ENCODE measurements at regions not wholly inside any gene's neighbourhood (a gene's known extent, or its start where the extent isn't known, plus 50 kb on each side); places are given as distances from the start of the nearest gene placed in this dataset.

GRCh38 chr5:167920589-167920988 lies 370.9 kb upstream of the WWC1 start:
- Histone ChIP-seq H3K36me3 (ENCODE audit: control insufficient read depth, insufficient read depth, low read length) (no peaks in the 10 kb centered on the region), H3K4me3 (ENCODE audit: insufficient read depth, low read depth, low read length, poor library complexity, severe bottlenecking) (no peak overlapping the region), H3K27me3 (replicated peaks; ENCODE audit: control insufficient read depth, insufficient read depth, low read length, poor library complexity, severe bottlenecking) (no peaks in the 10 kb centered on the region), H3K9me3 (ENCODE audit: control insufficient read depth, low read length) (no peaks in the 10 kb centered on the region), H3K4me1 (ENCODE audit: control insufficient read depth, insufficient read depth, low read length, poor library complexity, severe bottlenecking) (no peaks in the 10 kb centered on the region), H3K27ac (ENCODE audit: insufficient read depth, low read length, poor library complexity, severe bottlenecking) (no peak overlapping the region)
- no peak for DNase-seq

- no peaks in the 10 kb centered on the region for H3K27me3 ChIP-seq (replicated peaks; ENCODE audit: control insufficient read depth, insufficient read depth, low read length, poor library complexity, severe bottlenecking)
- no peak for DNase-seq
- no peaks in the 10 kb centered on the region for H3K4me1 ChIP-seq (ENCODE audit: control insufficient read depth, insufficient read depth, low read length, poor library complexity, severe bottlenecking)
- H3K4me3 ChIP-seq (ENCODE audit: insufficient read depth, low read depth, low read length, poor library complexity, severe bottlenecking): no peak overlapping the region
- no peak overlapping the region for H3K27ac ChIP-seq (ENCODE audit: insufficient read depth, low read length, poor library complexity, severe bottlenecking)
- no peaks in the 10 kb centered on the region for H3K9me3 ChIP-seq (ENCODE audit: control insufficient read depth, low read length)
- H3K36me3 ChIP-seq (ENCODE audit: control insufficient read depth, insufficient read depth, low read length): no peaks in the 10 kb centered on the region
Measured at GRCh38 chr5:167921796-167922195, 369.6 kb upstream of the WWC1 start.

DNA sequence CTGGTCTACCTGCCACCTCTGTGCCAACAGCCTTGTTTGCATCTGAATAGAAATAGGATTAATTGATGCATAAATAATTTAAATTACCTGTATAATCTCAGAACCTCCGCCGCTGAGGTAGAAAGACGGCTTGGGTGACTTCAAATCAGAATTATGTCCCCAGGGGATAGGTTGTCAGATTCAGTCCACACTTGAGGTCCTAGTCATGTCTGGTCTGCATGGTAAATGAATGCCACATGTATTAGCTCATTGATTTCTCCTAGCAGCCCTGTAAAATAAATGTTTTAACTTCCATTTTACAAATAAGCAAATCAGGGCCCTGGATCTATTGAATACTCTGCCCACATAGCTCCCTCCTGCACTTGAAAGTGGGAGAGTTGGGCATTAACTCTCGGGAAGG lies 368.0 kb upstream of the WWC1 start:
- no peaks in the 10 kb centered on the region for H3K36me3 ChIP-seq (ENCODE audit: control insufficient read depth, insufficient read depth, low read length)
- no peaks in the 10 kb centered on the region for H3K27me3 ChIP-seq (replicated peaks; ENCODE audit: control insufficient read depth, insufficient read depth, low read length, poor library complexity, severe bottlenecking)
- H3K4me1 ChIP-seq (ENCODE audit: control insufficient read depth, insufficient read depth, low read length, poor library complexity, severe bottlenecking): no peaks in the 10 kb centered on the region
- DNase-seq: no peak
- H3K27ac ChIP-seq (ENCODE audit: insufficient read depth, low read length, poor library complexity, severe bottlenecking): no peak overlapping the region
- no peak overlapping the region for H3K4me3 ChIP-seq (ENCODE audit: insufficient read depth, low read depth, low read length, poor library complexity, severe bottlenecking)
- no peaks in the 10 kb centered on the region for H3K9me3 ChIP-seq (ENCODE audit: control insufficient read depth, low read length)

DNA sequence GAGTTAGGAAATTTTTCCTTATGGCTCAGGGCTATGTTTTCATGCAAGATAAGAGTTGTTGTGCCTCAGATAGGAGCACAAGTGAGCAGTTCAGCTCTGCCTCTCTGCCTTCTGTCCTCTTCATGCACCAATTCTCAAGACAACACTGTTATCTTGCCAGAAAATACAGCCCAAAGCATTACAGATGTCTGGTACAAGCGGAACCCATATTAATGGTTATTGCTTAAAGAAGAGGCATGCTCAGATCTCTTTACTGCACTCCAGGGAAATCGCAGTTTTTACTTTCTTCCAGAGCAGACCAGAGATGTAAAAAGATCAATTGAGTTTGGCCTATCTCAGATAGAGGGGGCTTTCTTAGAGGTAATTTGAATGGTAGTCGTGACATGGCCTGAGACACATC lies 361.6 kb upstream of the WWC1 start:
- Histone ChIP-seq H3K27ac (ENCODE audit: insufficient read depth, low read length, poor library complexity, severe bottlenecking) (no peak overlapping the region), H3K27me3 (replicated peaks; ENCODE audit: control insufficient read depth, insufficient read depth, low read length, poor library complexity, severe bottlenecking) (no peaks in the 10 kb centered on the region), H3K4me1 (ENCODE audit: control insufficient read depth, insufficient read depth, low read length, poor library complexity, severe bottlenecking) (no peaks in the 10 kb centered on the region), H3K4me3 (ENCODE audit: insufficient read depth, low read depth, low read length, poor library complexity, severe bottlenecking) (no peak overlapping the region), H3K9me3 (ENCODE audit: control insufficient read depth, low read length) (no peaks in the 10 kb centered on the region), H3K36me3 (ENCODE audit: control insufficient read depth, insufficient read depth, low read length) (no peaks in the 10 kb centered on the region)
- DNase-seq: no peak

GRCh38 chr5:167934551-167934971 lies 356.9 kb upstream of the WWC1 start:
- Histone ChIP-seq H3K36me3 (ENCODE audit: control insufficient read depth, insufficient read depth, low read length) (no peaks in the 10 kb centered on the region), H3K27ac (ENCODE audit: insufficient read depth, low read length, poor library complexity, severe bottlenecking) (no peak overlapping the region), H3K4me3 (ENCODE audit: insufficient read depth, low read depth, low read length, poor library complexity, severe bottlenecking) (no peak overlapping the region), H3K4me1 (ENCODE audit: control insufficient read depth, insufficient read depth, low read length, poor library complexity, severe bottlenecking) (no peaks in the 10 kb centered on the region), H3K9me3 (ENCODE audit: control insufficient read depth, low read length) (no peaks in the 10 kb centered on the region), H3K27me3 (replicated peaks; ENCODE audit: control insufficient read depth, insufficient read depth, low read length, poor library complexity, severe bottlenecking) (no peaks in the 10 kb centered on the region)
- no peak for DNase-seq

DNA sequence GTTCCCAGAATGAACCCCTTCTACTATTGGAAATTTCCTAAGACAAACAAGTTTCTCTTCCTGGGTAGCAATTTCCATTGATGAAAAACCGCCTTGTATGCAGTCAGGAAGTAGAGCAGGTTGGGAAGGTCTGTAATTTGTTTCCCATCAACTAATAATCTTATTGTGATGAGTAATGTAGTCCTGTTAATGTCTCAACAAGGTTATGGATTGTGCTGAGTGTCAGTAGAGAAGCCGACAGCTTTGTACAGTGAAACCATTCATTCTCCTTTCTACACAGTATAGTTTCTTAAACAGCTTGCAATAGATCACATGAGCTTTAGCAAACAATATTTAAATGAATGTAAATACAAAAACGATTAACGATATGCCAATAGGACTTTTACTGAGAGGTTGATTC lies 355.4 kb upstream of the WWC1 start:
- H3K4me1 ChIP-seq (ENCODE audit: control insufficient read depth, insufficient read depth, low read length, poor library complexity, severe bottlenecking): no peaks in the 10 kb centered on the region
- no peak overlapping the region for H3K4me3 ChIP-seq (ENCODE audit: insufficient read depth, low read depth, low read length, poor library complexity, severe bottlenecking)
- no peak overlapping the region for H3K27ac ChIP-seq (ENCODE audit: insufficient read depth, low read length, poor library complexity, severe bottlenecking)
- H3K36me3 ChIP-seq (ENCODE audit: control insufficient read depth, insufficient read depth, low read length): no peaks in the 10 kb centered on the region
- DNase-seq: no peak
- no peaks in the 10 kb centered on the region for H3K27me3 ChIP-seq (replicated peaks; ENCODE audit: control insufficient read depth, insufficient read depth, low read length, poor library complexity, severe bottlenecking)
- H3K9me3 ChIP-seq (ENCODE audit: control insufficient read depth, low read length): no peaks in the 10 kb centered on the region

DNA sequence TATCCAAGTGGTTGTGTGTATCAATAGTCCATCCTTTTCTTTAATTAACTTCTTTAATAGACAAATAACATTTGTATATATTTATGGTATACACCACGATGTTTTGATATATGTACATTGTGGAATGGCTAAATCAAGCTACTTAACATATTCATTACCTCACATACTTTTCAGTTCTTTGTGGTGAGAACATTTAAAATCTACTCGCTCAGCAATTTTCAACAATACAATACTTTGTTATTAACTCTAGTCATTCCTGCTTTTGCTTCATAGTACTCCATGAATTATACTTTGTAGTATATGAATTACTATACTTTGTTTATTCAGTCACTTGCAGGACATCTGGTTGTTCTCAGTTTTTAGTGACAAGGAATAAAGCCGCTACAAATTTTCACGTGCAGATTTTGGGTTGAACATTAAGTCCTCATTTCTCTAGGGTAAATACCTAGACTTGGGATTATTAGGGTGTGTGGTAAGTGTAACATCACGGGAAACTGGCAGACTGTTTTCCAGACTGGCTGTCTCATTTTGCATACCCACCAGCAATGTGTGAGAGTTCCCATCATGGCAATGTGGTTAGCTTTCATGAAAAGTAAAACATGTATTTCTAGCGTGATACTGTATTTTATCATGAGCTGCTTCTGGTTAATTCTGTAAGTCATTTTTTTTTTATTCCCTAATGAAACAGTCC lies 354.4 kb upstream of the WWC1 start:
- Histone ChIP-seq H3K4me1 (ENCODE audit: control insufficient read depth, insufficient read depth, low read length, poor library complexity, severe bottlenecking) (no peaks in the 10 kb centered on the region), H3K27ac (ENCODE audit: insufficient read depth, low read length, poor library complexity, severe bottlenecking) (no peak overlapping the region)

DNA sequence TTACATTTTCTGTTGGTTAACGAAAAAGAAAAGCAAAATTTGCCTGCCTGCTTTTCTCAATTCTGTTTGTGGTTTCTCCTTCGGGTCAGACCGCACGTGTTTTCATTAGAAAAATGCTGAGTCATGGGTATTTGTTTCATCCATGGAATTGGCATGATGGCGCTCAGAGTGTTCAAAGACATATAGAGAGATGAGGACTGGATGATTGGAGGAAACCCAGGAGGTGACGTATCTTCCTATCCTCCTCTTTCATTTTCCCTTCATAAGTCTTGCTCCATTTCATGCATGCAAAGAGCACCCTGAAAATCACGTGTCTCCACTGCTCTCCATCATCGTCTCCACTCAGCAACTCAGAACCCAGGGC lies 353.8 kb upstream of the WWC1 start:
- Histone ChIP-seq H3K4me1 (ENCODE audit: control insufficient read depth, insufficient read depth, low read length, poor library complexity, severe bottlenecking) (no peaks in the 10 kb centered on the region), H3K27me3 (replicated peaks; ENCODE audit: control insufficient read depth, insufficient read depth, low read length, poor library complexity, severe bottlenecking) (no peaks in the 10 kb centered on the region), H3K9me3 (ENCODE audit: control insufficient read depth, low read length) (no peaks in the 10 kb centered on the region), H3K4me3 (ENCODE audit: insufficient read depth, low read depth, low read length, poor library complexity, severe bottlenecking) (no peak overlapping the region), H3K27ac (ENCODE audit: insufficient read depth, low read length, poor library complexity, severe bottlenecking) (no peak overlapping the region), H3K36me3 (ENCODE audit: control insufficient read depth, insufficient read depth, low read length) (no peaks in the 10 kb centered on the region)
- DNase-seq: no peak

More for the DNA sequence above, 354.4 kb upstream of the WWC1 start:
- no peak for DNase-seq
- Histone ChIP-seq H3K36me3 (ENCODE audit: control insufficient read depth, insufficient read depth, low read length) (no peaks in the 10 kb centered on the region), H3K4me3 (ENCODE audit: insufficient read depth, low read depth, low read length, poor library complexity, severe bottlenecking) (no peak overlapping the region), H3K9me3 (ENCODE audit: control insufficient read depth, low read length) (no peaks in the 10 kb centered on the region), H3K27me3 (replicated peaks; ENCODE audit: control insufficient read depth, insufficient read depth, low read length, poor library complexity, severe bottlenecking) (no peaks in the 10 kb centered on the region)

DNA sequence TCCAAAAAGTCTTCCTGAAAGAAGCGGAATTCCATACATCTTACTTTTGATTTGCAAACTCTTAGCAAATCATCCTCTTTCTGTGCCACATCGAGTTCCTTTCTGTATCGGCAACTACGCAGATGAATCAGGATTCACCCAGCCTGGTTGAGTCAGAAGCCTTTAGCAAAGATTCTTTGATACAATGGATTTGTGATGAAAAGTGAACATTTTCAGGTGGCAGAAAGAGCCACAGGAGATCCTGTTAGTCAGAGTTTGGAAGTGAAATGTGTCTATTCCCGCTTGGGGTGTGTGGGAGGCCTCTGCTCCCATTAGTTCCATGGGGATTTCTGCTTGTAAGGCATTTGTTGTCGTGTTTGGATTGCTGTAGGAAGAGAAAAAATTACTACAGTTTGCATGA lies 351.8 kb upstream of the WWC1 start:
- H3K4me1 ChIP-seq (ENCODE audit: control insufficient read depth, insufficient read depth, low read length, poor library complexity, severe bottlenecking): no peaks in the 10 kb centered on the region
- H3K9me3 ChIP-seq (ENCODE audit: control insufficient read depth, low read length): no peaks in the 10 kb centered on the region
- DNase-seq: no peak
- H3K36me3 ChIP-seq (ENCODE audit: control insufficient read depth, insufficient read depth, low read length): no peaks in the 10 kb centered on the region
- no peak overlapping the region for H3K27ac ChIP-seq (ENCODE audit: insufficient read depth, low read length, poor library complexity, severe bottlenecking)
- no peak overlapping the region for H3K4me3 ChIP-seq (ENCODE audit: insufficient read depth, low read depth, low read length, poor library complexity, severe bottlenecking)
- H3K27me3 ChIP-seq (replicated peaks; ENCODE audit: control insufficient read depth, insufficient read depth, low read length, poor library complexity, severe bottlenecking): no peaks in the 10 kb centered on the region

- no peaks in the 10 kb centered on the region for H3K36me3 ChIP-seq (ENCODE audit: control insufficient read depth, insufficient read depth, low read length)
- H3K27me3 ChIP-seq (replicated peaks; ENCODE audit: control insufficient read depth, insufficient read depth, low read length, poor library complexity, severe bottlenecking): no peaks in the 10 kb centered on the region
- no peak for DNase-seq
- no peak overlapping the region for H3K27ac ChIP-seq (ENCODE audit: insufficient read depth, low read length, poor library complexity, severe bottlenecking)
- H3K4me1 ChIP-seq (ENCODE audit: control insufficient read depth, insufficient read depth, low read length, poor library complexity, severe bottlenecking): no peaks in the 10 kb centered on the region
- H3K4me3 ChIP-seq (ENCODE audit: insufficient read depth, low read depth, low read length, poor library complexity, severe bottlenecking): no peak overlapping the region
- no peaks in the 10 kb centered on the region for H3K9me3 ChIP-seq (ENCODE audit: control insufficient read depth, low read length)
Measured at GRCh38 chr5:167940911-167941310, 350.5 kb upstream of the WWC1 start.

Measured in effector memory CD4-positive, alpha-beta T cell (primary cell).